Thyroid gland (tissue), 4 donors: ENCODE measurements at regions not wholly inside any gene's neighbourhood (a gene's known extent, or its start where the extent isn't known, plus 50 kb on each side); places are given as distances from the start of the nearest gene placed in this dataset.

ENCODE experiments used
- DNase-seq, 2 donors: peaks; one replicate each; pipeline ENCODE4 v3.0.0-alpha.2; 2019
- H3K27ac ChIP-seq, 3 donors: fragments of 200-600 bp; sonication (generic); 1 replicate in 2 of 3; 2 replicates in 1 of 3; pipeline ENCODE4 v1.5.1; 2016 to 2019; ENCODE audit warnings: mild to moderate bottlenecking in 1 of 3, moderate library complexity in 1 of 3
- H3K27me3 ChIP-seq: fragments of 200-600 bp; sonication (generic); one replicate; pipeline ENCODE4 v1.5.1; 2019
- H3K36me3 ChIP-seq, 2 donors: fragments of 200-600 bp; sonication (generic); one replicate each; pipeline ENCODE4 v1.5.1; 2016 to 2019
- H3K4me1 ChIP-seq, 2 donors: fragments of 200-600 bp; sonication (generic); one replicate each; pipeline ENCODE4 v1.5.1; 2017 to 2019
- H3K4me3 ChIP-seq, 3 donors: fragments of 200-600 bp; sonication (generic); replicated peaks in 1 of 3; 1 replicate in 2 of 3; 2 replicates in 1 of 3; pipeline ENCODE4 v1.5.1; 2016; ENCODE audit warnings: mild to moderate bottlenecking in 1 of 3
- H3K9me3 ChIP-seq: fragments of 200-600 bp; sonication (generic); one replicate; pipeline ENCODE4 v1.5.1; 2017
- CTCF ChIP-seq, 6 experiments: fragments of 200-600 bp in 3 of 6; fragments of 450-650 bp in 3 of 6; sonication (generic) in 3 of 6; IDR thresholded peaks; one replicate each; pipeline ENCODE4 v1.5.1; 2016 to 2019; ENCODE audit warnings: antibody characterized with exemption in 6 of 6, mild to moderate bottlenecking in 2 of 6, inconsistent platforms in 1 of 6, moderate library complexity in 1 of 6
- POLR2A ChIP-seq, 2 donors: fragments of 450-650 bp; IDR thresholded peaks; one replicate each; pipeline ENCODE4 v1.6.1; 2017; ENCODE audit warnings: antibody characterized with exemption in 2 of 2, mild to moderate bottlenecking in 2 of 2, moderate library complexity in 1 of 2
- WGBS, 2 donors: methylation state at CpG; one replicate each; pipeline ENCODE4 v1.1.5; 2017; 5-methylcytosine and 5-hydroxymethylcytosine counted together
- intact Hi-C: fragments of 100-400 bp; cut with DNase I; formaldehyde crosslinking; loops from one replicate; pipeline ENCODE4 v1.15.1; 2023

- H3K36me3 ChIP-seq, result no peaks in the 10 kb centered on the region
- H3K9me3 ChIP-seq, result no peaks in the 10 kb centered on the region
- intact Hi-C loops, result no loop called here
- H3K27ac ChIP-seq, result no peak overlapping the region
- DNase-seq, result peak; percentile 10 to 13
- no peak overlapping the region for H3K4me3 ChIP-seq
- H3K4me1 ChIP-seq, result no peaks in the 10 kb centered on the region
- 36 to 43% methylated on average over 13 of the region's 13 CpGs for WGBS, 2 donors
- no peak for TF ChIP-seq POLR2A (IDR thresholded peaks at IDR 0.05)
- TF ChIP-seq CTCF (IDR thresholded peaks at IDR 0.05), result no peak
- no peaks in the 10 kb centered on the region for H3K27me3 ChIP-seq
These were observed 253.7 kb downstream of the DUSP6 start for GRCh38 chr12:89098441-89099112.

- 78 to 93% methylated on average over 2 of the region's 2 CpGs for WGBS, 2 donors
- H3K4me3 ChIP-seq, result no peak overlapping the region
- no peak for DNase-seq
- no peaks in the 10 kb centered on the region for H3K27me3 ChIP-seq
- no peaks in the 10 kb centered on the region for H3K36me3 ChIP-seq
- TF ChIP-seq CTCF (IDR thresholded peaks at IDR 0.05), result no peak
- TF ChIP-seq POLR2A (IDR thresholded peaks at IDR 0.05), result no peak
- intact Hi-C loops, result no loop called here
- no peaks in the 10 kb centered on the region for H3K9me3 ChIP-seq
- H3K27ac ChIP-seq, result no peak overlapping the region
- H3K4me1 ChIP-seq, result no peaks in the 10 kb centered on the region
These were observed 260.0 kb downstream of the DUSP6 start for GRCh38 chr12:89092297-89092696.

- H3K4me1 ChIP-seq, result no peaks in the 10 kb centered on the region
These were observed 260.9 kb downstream of the DUSP6 start for GRCh38 chr12:89091293-89091841.

GRCh38 chr12:89089264-89089663, 263.0 kb downstream of the DUSP6 start:
- no peak for DNase-seq
- no peak overlapping the region for H3K4me3 ChIP-seq
- H3K4me1 ChIP-seq, result no peaks in the 10 kb centered on the region
- intact Hi-C loops, result no loop called here
- H3K36me3 ChIP-seq, result no peaks in the 10 kb centered on the region
- H3K27me3 ChIP-seq, result no peaks in the 10 kb centered on the region
- WGBS, 2 donors, result 83 to 86% methylated on average over 2 of the region's 2 CpGs
- TF ChIP-seq CTCF (IDR thresholded peaks at IDR 0.05) (no peak), POLR2A (IDR thresholded peaks at IDR 0.05) (no peak)
- H3K9me3 ChIP-seq, result no peaks in the 10 kb centered on the region
- no peak overlapping the region for H3K27ac ChIP-seq

More at GRCh38 chr12:89091293-89091841, 260.9 kb downstream of the DUSP6 start:
- H3K27me3 ChIP-seq, result no peaks in the 10 kb centered on the region
- no peak overlapping the region for H3K27ac ChIP-seq
- DNase-seq, result no peak
- no peaks in the 10 kb centered on the region for H3K9me3 ChIP-seq
- TF ChIP-seq CTCF (IDR thresholded peaks at IDR 0.05) (no peak), POLR2A (IDR thresholded peaks at IDR 0.05) (no peak)
- intact Hi-C loops, result no loop called here
- WGBS, 2 donors, result 75 to 100% methylated on average over 1 of the region's 1 CpG
- H3K36me3 ChIP-seq, result no peaks in the 10 kb centered on the region
- H3K4me3 ChIP-seq, result no peak overlapping the region

GRCh38 chr12:89087876-89088275, 264.4 kb downstream of the DUSP6 start:
- H3K4me1 ChIP-seq, result no peaks in the 10 kb centered on the region
- intact Hi-C loops, result no loop called here
- H3K27me3 ChIP-seq, result no peaks in the 10 kb centered on the region
- no peak for DNase-seq
- H3K36me3 ChIP-seq, result no peaks in the 10 kb centered on the region
- TF ChIP-seq POLR2A (IDR thresholded peaks at IDR 0.05) (no peak), CTCF (IDR thresholded peaks at IDR 0.05) (no peak)
- 44 to 60% methylated on average over 1 of the region's 1 CpG for WGBS, 2 donors
- no peak overlapping the region for H3K27ac ChIP-seq
- no peaks in the 10 kb centered on the region for H3K9me3 ChIP-seq
- no peak overlapping the region for H3K4me3 ChIP-seq
